Esophagus (tissue), 2 donors: ENCODE measurements at regions not wholly inside any gene's neighbourhood (a gene's known extent, or its start where the extent isn't known, plus 50 kb on each side); places are given as distances from the start of the nearest gene placed in this dataset.

Experiments used
- H3K27ac ChIP-seq, 2 donors: one replicate each; pipeline ENCODE4 v1.5.1; 2013; ENCODE audit warnings: low read depth in 2 of 2, mild to moderate bottlenecking in 2 of 2, inconsistent platforms in 1 of 2, low read length in 1 of 2, moderate library complexity in 1 of 2
- H3K27me3 ChIP-seq, 2 donors: one replicate each; pipeline ENCODE4 v1.6.1; 2013; ENCODE audit warnings: low read length in 2 of 2, control low read depth in 1 of 2, mild to moderate bottlenecking in 1 of 2; ENCODE audit not compliant: insufficient read depth in 2 of 2, control insufficient read depth in 1 of 2
- H3K36me3 ChIP-seq, 2 donors: one replicate each; pipeline ENCODE4 v1.6.1; 2013; ENCODE audit warnings: low read length in 1 of 2; ENCODE audit not compliant: control insufficient read depth in 2 of 2, insufficient read depth in 2 of 2
- H3K4me1 ChIP-seq, 2 donors: one replicate each; pipeline ENCODE4 v1.6.1; 2013; ENCODE audit warnings: low read length in 1 of 2; ENCODE audit not compliant: control insufficient read depth in 2 of 2, insufficient read depth in 2 of 2
- H3K4me3 ChIP-seq, 2 donors: one replicate each; pipeline ENCODE4 v1.5.1; 2013; ENCODE audit warnings: low read length in 2 of 2, mild to moderate bottlenecking in 2 of 2, low read depth in 1 of 2, moderate library complexity in 1 of 2
- H3K9me3 ChIP-seq, 2 donors: one replicate each; pipeline ENCODE4 v1.6.1; 2013; ENCODE audit warnings: mild to moderate bottlenecking in 2 of 2, low read depth in 1 of 2, low read length in 1 of 2, moderate library complexity in 1 of 2; ENCODE audit not compliant: control insufficient read depth in 2 of 2, insufficient read depth in 1 of 2
- WGBS, 2 donors: extraction: QIAGEN DNeasy Blood & Tissue Kit; methylation state at CpG; one replicate each; pipeline ENCODE4 v1.1.7; 2013; 5-methylcytosine and 5-hydroxymethylcytosine counted together
- donor health status: healthy with polysubstance abuse.
- donor health status: Bipolar disorder and iron deficiency.

DNA sequence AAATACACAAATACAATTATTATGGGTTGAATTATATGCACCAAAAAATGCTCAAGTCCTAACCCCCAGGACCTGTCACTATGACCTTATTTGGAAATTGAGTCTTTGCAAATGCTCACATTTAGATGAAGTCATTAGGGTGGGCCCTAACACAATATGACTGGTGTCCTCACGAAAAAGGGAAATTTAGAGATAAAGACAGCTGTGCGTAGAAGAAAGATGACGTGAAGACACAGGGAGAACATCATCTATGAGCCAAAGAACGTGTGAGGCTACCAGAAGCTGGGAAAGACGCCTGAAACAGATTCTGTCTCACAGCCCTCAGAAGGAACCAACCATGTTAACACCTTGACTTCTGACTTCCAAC, 259.2 kb downstream of the EMP1 start:
- no peak overlapping the region for H3K4me3 ChIP-seq
- no peak overlapping the region for H3K27ac ChIP-seq
- 81 to 85% methylated on average over 5 of the region's 5 CpGs for WGBS, 2 donors
- no peaks in the 10 kb centered on the region for H3K36me3 ChIP-seq
- H3K9me3 ChIP-seq = no peaks in the 10 kb centered on the region
- H3K27me3 ChIP-seq = no peaks in the 10 kb centered on the region
- H3K4me1 ChIP-seq = no peaks in the 10 kb centered on the region

DNA sequence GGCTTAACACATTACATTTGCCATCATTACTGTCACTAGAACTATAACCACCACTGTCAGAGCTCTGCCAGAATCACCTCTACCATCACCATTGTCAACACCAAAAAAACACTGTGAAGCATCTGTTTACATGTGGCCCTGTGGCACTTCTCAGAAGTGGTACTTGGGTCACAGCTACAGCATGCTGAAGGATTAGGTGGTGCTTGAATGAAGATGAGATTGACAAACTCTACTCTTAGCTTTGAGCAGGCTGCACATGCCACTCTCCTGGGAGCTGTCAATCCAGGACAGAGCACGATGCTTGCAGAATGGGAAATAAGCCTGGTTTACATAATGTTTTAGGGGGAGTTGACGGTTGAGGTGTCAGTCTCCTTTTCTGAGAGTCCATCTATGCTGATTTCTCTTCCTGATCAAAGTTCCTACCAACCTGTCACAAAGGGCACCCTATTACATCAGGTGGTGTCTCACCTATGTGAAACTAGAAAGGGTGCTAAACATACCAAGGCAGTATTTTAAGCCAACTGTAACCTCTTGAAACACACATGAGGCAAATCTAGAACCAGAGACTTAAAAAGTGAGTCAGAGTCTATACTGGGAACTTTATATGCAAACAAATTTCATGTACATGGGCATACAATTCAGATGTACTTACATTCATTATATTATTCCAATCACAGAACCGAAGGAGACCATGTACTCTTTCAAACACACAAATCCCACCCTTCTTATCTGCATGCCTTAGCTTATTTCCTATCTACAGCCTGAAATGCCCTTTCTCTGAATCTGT, 258.7 kb downstream of the EMP1 start:
- H3K27ac ChIP-seq = no peak overlapping the region

DNA sequence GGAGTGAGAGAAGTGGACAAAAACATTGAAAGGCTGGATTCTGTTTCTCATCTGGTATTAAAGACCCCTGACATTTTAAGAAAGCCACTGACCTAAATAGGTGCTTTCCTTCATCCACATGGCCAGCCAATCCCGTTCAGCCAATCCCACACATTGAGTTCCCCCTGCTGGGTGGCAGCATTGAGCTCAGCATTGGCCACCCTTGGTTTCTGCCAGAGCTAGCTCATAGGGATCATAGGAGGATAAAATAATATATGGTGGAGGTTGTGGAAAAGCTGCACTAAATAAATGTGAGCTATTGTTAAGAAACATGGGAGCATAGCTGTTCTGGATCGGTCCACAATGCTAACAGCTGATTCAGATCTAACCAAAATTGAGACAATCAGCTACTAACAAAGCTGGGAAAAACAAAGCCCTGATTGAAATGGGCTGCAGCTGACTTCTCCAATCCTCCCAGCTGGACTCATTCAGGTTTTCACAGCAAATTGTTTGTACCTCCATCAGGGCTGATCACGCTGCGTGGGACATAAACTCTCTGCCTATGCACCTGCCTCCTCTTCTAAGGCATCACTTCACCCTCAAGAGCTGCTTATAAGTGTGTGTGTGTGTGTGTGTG, 256.5 kb downstream of the EMP1 start:
- H3K36me3 ChIP-seq = no peaks in the 10 kb centered on the region
- no peak overlapping the region for H3K27ac ChIP-seq
- H3K4me1 ChIP-seq = no peaks in the 10 kb centered on the region
- 77 to 81% methylated on average over 4 of the region's 4 CpGs for WGBS, 2 donors
- no peaks in the 10 kb centered on the region for H3K27me3 ChIP-seq
- no peak overlapping the region for H3K4me3 ChIP-seq
- H3K9me3 ChIP-seq = no peaks in the 10 kb centered on the region

More for the DNA sequence above, 258.7 kb downstream of the EMP1 start:
- H3K4me1 ChIP-seq = no peaks in the 10 kb centered on the region
- H3K9me3 ChIP-seq = no peaks in the 10 kb centered on the region
- no peak overlapping the region for H3K4me3 ChIP-seq
- no peaks in the 10 kb centered on the region for H3K27me3 ChIP-seq
- 81 to 83% methylated on average over 3 of the region's 3 CpGs for WGBS, 2 donors
- no peaks in the 10 kb centered on the region for H3K36me3 ChIP-seq

DNA sequence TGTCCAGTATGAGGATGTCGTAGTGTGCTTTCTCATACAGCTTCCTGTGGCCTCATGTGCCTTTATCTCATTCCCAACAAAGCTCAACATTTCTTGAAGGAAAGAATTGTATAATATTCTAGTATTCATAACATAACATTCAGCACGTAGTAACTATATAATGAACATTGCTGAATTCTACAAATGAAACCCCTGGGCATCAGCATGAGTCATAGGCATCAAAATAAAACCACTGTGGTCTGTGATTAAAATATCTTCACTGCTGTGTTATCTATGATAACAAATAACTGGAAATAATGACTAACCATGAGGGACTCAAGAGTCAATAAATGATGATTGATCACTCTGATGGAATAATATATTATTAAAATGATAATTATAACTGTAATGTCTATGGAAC, 255.2 kb downstream of the EMP1 start:
- H3K4me1 ChIP-seq = no peaks in the 10 kb centered on the region
- H3K27ac ChIP-seq = no peak overlapping the region
- H3K27me3 ChIP-seq = no peaks in the 10 kb centered on the region
- no peaks in the 10 kb centered on the region for H3K9me3 ChIP-seq
- H3K36me3 ChIP-seq = no peaks in the 10 kb centered on the region
- 72 to 74% methylated on average over 2 of the region's 2 CpGs for WGBS, 2 donors
- H3K4me3 ChIP-seq = no peak overlapping the region

DNA sequence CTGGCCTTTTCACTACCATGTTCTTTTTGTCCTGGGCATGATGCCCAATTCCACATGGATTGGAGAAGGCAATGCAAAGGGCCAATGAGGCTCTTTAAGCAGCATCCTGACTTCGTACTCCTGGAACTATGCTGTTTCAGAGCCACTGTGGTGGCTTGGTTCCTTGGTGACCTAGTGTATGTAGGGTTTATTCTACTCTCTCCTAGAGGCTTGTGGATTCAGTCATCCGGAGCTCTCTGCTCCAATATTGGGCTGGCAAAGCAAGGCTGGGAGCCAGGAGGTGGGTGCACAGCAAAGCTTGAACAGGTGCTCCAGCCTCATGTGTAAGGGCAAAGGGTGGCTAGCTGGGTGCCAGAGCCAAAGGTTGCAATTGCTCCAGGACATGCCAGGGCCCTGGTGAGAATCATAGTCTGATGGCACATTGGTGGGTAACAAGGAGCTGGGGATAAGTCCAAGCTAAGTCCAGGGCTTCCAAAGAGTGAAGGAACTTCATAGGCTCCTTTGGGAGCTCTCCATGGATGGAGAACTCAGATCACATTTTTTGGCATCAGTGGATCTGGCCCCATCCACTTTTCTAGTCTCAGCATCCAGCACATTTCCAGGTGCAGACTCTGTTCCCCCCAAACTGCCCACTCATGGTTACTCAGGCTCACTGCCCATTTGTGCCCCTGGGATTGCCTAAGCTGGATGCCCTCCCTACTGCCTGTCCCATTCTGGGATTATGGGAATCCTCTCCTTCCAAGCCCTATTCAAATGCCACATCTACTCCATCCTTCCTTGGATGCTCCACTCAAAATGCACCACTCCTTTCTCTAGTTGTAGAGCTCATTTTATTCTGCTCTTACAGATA, 253.9 kb downstream of the EMP1 start:
- Histone ChIP-seq H3K4me1 (no peaks in the 10 kb centered on the region), H3K36me3 (no peaks in the 10 kb centered on the region), H3K9me3 (no peaks in the 10 kb centered on the region), H3K4me3 (no peak overlapping the region), H3K27me3 (no peaks in the 10 kb centered on the region), H3K27ac (no peak overlapping the region)
- 85 to 89% methylated on average over 2 of the region's 2 CpGs for WGBS, 2 donors

DNA sequence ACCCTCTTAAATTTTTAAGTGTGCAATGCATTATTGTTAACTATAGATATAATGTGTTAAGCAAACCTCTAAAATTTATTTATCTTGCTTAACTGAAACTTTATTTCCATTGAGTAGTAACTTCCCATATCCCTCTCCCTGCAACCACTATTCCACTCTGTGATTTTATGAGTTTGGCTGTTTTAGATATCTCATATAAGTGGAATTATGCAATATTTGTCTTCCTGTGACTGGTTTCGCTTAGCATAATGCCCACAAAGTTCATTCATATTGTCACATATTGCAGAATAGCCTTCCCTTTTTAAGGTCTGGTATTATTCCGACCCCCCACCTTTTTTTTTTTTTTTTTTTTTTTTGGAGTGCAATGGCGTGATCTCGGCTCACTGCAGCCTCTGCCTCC, 247.6 kb downstream of the EMP1 start:
- no peak overlapping the region for H3K4me3 ChIP-seq
- 80% methylated on average over 4 of the region's 4 CpGs for WGBS, 2 donors
- H3K27me3 ChIP-seq = no peaks in the 10 kb centered on the region
- H3K27ac ChIP-seq = no peak overlapping the region
- no peaks in the 10 kb centered on the region for H3K4me1 ChIP-seq
- no peaks in the 10 kb centered on the region for H3K9me3 ChIP-seq
- H3K36me3 ChIP-seq = no peaks in the 10 kb centered on the region

DNA sequence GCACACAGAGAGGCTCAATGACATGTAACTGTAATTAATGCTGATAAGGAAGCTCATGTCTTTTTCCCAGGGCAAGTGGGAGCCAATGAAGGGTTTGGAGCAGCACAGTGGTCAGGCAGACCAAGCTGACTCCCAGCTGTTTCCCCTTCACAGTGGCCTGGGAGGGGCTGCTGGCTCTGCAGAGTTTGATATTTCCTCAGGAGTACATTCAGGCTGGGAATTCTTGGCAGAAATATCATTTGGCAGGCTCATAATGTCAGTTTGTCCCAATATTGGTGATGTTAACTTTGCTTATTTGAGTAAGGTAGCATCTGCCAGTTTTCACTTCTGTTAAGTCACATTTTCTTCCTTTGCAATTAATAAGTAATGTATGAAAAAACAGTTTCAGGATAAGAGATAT, 247.0 kb downstream of the EMP1 start:
- no peaks in the 10 kb centered on the region for H3K4me1 ChIP-seq
- no peaks in the 10 kb centered on the region for H3K27me3 ChIP-seq
- no peaks in the 10 kb centered on the region for H3K9me3 ChIP-seq
- H3K27ac ChIP-seq = no peak overlapping the region
- no peak overlapping the region for H3K4me3 ChIP-seq
- no peaks in the 10 kb centered on the region for H3K36me3 ChIP-seq

DNA sequence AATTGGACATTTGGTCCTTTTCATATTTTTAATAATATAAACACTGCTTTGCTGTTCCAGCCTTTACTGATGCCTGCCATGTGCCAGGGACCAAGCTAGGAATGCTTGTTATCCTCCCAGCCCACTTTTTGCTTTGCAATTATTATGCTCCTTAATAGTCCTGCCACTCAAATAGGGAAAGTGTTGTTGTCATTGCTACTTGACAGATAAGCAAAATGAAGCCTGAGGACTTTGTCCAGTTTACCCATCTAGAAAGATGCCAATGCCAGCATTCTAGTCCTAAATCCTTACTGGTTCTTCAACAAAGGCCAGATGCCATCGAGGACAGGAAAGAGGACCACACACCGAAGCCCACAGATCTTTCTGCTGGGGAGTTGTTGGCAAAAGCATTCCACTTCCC, 246.5 kb downstream of the EMP1 start:
- Histone ChIP-seq H3K9me3 (no peaks in the 10 kb centered on the region), H3K36me3 (no peaks in the 10 kb centered on the region), H3K4me1 (no peaks in the 10 kb centered on the region), H3K27ac (no peak overlapping the region), H3K27me3 (no peaks in the 10 kb centered on the region), H3K4me3 (no peak overlapping the region)
- WGBS, 2 donors = 73 to 75% methylated on average over 2 of the region's 2 CpGs

DNA sequence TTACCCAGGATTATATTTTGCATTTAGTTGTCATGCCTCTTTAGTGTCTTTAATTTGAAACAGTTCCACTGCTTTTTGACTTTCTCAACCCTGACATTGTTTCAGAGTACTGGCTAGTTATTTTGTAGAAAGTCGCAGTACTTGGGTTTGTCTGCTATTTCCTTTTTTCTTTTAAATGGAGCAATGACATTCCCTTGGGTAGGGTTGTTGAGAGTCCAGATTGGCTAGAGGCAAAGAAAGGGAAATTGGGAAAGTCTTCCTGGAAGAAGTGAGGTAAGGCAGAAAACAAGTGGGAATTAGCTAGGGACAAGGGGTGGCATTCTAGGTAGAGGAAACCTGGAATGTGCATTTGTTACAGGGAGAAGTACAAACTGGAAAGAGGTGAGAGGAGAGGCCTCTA, 245.9 kb downstream of the EMP1 start:
- H3K4me3 ChIP-seq = no peak overlapping the region
- 72 to 80% methylated on average over 1 of the region's 1 CpG for WGBS, 2 donors
- no peaks in the 10 kb centered on the region for H3K9me3 ChIP-seq
- H3K4me1 ChIP-seq = no peaks in the 10 kb centered on the region
- no peaks in the 10 kb centered on the region for H3K36me3 ChIP-seq
- H3K27ac ChIP-seq = no peak overlapping the region
- H3K27me3 ChIP-seq = no peaks in the 10 kb centered on the region
